GM19452 (cell line): ENCODE measurements at regions not wholly inside any gene's neighbourhood (a gene's known extent, or its start where the extent isn't known, plus 50 kb on each side); places are given as distances from the start of the nearest gene placed in this dataset.
"Not testable (repeated sequence)": the region's sequence is repeated elsewhere in the genome, so short reads cannot be mapped to it uniquely, and the experiment has no call there.

ENCODE experiments used
- ATAC-seq: cut with Tn5 transposase; IDR thresholded peaks from one replicate; pipeline ENCODE4 v1.9.1; 2021; ENCODE audit not compliant: unreplicated experiment

DNA sequence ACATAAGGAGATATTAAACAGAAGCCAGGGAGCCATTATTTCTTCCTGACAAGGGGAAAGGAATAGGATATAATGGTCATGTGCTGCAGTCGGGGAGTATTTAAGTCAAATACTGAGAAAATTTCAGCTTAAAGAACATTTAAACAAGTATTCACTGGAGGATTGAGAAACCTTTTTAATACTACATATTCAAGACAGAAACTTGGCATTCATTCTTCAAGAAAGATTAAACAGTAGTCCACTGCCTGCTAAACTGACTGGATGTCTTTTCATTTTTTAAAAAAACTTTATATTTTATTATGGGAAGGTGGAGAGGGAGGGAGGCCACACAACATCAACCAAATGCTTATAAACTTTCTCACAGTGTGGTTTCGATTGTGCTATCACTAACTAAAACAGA lies 107.4 kb upstream of the CBLB start:
- ATAC-seq, result no peak

DNA sequence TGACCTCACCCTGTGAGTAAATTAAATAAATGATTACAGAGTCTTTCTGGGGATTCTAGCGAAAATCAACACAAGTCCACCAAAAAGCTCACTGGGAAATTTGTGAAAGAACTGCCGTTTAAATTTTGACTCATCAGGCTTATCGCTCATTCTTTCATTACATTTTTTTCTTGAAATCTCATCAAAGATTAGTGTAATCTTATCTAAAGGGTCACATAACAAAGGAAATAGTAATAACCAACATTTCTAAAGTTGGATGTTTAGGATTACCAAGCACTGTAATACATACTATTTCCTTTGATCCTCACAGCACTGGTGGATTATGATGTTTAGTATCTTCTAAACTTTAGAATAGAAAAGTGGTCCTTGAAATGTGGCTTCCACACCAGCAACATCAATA lies 111.1 kb upstream of the CBLB start:
- ATAC-seq, result no peak

DNA sequence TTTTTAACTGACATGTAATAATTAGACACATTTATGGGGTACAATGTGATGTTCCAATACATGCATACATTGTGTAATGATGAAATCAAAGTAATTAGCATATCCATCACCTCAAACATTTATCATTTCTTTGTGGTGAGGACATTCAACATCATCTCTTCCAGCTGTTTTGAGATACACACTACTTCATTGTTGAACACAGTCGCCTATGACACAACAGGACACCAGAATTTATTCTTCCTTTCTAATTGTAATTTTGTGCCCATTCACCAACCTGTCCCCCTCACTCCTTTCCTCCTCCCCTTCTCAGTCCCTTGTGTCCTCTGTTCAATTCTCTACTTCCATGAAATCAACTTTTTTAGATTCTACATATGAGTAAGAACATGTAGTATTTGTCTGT lies 113.4 kb upstream of the CBLB start:
- no peak for ATAC-seq

DNA sequence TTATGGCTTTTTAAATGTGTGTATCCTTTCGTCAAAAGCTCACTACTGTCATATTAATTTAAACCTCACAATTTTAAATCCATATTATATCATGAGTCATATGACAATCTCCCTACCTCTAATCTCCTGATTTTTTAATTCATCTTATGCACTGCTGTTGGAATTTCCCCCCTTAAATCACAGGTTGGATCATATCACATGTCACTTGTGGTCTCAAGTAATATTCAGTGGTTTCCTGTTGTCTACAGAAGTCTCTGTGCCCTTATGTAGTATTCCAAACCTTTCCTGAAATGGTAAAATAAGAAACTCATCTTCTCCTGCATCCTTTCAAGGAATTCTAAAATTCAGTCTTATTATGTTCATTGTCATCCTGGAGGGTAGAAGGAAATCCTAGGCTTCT lies 116.0 kb upstream of the CBLB start:
- no peak for ATAC-seq

DNA sequence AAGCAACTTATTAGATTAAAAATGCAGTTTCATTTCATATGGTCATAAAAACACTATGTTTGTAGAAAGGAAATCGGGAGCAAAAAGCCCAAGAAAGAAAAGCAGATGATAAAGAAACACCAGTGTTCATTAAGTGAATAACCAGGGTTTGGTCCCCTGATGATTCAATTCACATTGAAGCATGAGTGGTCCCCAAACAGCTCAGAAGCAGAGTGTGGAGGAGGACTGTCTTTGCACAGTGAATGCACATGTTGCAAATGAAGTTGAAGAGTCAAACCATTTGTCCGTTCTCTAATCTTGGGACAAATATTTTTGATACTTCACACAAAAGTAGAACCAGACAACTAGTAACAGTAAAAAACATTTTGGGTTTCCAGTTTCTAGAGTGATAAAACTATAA lies 117.5 kb upstream of the CBLB start:
- ATAC-seq, result not testable (repeated sequence)

DNA sequence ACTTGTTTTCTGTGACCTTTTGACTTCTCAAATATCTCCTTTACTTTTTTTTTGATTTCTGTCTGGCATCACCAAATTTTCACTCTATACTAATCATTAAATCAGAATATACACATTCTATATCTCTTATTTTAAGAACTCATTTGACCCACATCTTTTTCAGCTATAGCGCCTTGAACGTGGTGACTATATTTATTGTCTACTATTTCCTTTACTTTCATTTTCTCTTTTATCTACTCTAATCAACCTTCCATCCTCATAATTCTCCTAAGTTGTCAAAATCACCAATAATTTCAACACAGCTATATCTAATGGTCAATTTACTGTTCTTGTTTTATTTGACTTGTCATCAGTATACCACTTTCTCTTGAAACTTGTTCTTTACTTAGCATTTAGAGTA lies 119.0 kb upstream of the CBLB start:
- no peak for ATAC-seq

DNA sequence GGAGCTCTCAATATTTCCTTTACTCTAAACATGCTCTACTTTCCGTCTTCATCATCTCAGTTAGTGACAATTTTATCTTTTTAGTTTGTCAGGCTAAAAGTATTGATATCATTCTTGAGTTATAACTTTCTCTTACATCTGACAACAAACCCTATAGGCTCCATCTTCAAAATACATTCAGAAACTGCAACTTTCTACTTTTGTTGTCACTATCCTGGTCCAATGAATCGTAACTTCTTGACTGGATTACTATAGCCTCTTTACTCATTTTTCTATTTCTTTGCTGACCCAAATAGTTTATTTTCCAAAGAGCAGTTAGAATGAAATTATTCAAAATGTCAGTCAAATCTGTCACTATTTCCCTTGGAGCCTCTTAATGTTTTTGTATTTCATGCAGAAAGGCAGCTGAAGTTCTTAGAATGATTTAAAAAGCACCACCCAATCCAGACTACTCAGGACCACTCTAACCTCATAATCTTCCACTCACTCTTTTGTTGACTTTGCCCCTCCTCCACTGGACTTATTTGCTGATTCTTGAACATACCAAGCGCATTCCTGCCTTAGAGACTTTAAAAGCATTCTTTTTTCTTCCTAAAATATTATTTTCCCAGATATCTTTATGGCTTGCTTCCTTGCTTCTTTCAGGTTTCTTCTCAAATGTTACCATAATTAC lies 119.9 kb upstream of the CBLB start:
- no peak for ATAC-seq

DNA sequence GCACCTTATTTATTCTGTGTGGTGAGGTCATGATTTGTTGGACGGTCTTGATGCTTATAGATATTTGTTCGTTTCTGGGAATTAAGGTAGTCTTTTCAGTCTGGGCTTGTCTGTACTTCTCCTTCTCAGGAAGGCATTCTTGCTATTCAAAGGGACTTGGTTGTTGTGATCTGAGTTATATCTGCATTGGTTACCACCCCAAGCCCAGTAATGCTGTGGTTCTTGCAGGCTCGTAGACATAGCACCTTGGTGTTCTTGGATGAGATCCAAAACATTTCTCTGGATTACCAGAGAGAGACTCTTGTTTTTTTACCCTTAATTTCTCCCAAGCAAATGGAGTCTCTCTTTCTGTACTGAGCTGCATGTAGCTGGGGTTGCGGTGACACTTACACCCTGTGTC lies 128.0 kb upstream of the CBLB start:
- no peak for ATAC-seq

DNA sequence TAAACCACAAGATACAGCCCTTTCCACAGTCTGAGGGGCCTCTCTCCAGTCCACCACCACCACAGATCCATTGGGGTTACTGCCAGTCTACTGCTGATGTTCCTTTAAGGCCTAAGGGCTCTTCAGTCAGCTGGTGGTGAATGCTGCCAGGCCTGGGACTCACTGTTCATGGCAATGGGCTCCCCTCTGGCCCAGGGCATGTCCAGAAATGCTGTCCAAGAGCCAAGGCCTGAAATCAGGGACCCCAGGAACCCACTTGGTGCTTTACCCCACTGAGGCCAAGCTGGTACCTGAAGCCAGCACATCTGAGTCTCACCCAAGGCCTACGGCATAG lies 128.6 kb upstream of the CBLB start:
- ATAC-seq, result no peak

DNA sequence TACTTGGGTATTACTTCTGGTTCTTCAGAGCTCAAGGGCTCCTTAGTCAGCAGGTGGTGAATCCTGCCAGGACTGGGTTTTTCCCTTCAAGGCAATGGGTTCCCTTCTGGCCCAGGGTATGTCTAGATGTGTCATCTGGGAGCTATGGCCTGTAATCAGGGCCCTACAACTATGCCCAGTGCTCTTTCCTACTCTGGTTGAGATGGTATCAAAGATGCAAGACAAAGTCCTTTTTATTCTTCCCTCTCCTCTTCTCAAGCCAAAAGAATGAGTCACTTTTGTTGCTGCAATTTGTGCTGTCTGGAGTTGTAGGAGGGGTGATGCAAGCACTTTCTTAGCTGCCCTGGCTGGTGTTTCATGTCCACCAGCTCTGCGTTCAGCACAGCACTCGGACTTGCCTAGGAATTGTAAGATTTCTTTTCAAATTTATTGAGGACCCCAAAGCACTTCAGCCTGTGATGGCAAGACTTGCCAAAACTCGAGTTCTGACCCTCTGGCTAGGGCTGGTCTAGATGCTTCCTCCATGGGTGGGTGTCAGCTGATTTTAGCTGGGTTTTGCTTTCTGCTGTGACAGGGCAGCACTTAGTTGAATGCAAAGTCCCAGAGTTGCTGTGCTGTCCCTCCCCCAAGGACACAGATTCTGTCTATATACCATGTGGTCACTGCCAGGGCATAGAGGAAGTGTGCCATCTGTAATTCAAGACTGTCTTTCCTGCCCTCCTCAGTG lies 129.2 kb upstream of the CBLB start:
- ATAC-seq, result no peak

DNA sequence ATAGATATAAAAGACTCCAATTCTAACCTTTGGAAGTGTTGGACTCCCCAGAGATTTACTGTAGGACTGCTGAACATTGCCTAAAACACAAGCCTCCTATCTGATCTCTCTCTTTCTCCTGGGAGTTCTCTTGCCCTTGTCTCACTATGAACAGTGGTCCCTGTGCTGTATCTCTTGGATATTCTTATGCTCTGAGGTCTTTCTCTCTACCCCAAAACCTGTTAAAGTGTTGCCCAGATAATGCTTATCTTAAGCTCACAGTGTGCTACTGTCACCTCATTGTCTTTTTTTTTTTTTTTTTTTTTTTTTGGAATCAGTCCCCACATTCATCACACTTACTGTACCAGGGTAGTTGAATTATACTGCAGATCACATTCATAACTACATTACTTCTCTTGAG lies 131.0 kb upstream of the CBLB start:
- ATAC-seq, result no peak

DNA sequence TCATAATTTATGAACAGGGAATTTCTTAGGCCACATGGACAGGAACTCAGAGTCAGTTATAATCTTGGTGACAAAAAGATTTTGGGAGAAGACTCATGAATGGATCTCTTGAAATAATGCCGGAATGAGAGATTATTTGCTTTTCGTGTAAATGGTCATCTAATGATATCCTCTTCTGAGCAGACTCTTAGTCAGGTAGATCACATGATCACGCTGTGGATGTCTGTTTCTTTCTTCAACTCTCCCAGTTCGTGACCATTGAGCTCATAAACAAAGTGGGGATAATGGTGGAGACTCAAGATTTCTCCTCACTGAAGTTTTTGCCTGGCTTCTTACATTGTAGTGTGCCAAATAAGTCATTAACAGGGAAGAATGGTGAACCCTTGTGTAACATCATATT lies 133.1 kb upstream of the CBLB start:
- ATAC-seq, result no peak

DNA sequence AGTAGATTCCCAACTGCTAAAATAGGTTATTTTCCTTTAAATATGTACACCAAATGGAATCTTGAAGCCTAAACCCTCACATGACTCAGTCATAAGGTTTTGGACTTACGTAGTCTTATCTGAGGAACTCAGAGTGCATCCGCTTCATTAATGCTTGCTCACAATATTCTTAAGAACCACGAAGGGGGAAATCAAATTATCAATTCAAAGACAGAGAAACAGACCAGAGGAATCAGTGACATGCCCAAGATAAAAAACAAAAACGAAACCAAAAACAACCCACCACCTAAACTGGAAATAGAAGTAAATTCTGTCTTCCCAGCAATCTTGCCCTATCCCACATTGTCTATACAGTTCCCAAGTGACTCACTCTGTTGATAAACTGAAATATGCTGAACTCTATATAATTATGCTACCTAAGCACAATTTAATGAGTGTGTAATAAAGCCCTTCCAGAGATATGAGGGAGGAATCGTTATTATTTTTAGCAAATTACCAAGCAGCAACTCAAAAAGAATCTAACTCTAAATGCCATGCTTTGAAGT lies 135.4 kb upstream of the CBLB start:
- no peak for ATAC-seq

DNA sequence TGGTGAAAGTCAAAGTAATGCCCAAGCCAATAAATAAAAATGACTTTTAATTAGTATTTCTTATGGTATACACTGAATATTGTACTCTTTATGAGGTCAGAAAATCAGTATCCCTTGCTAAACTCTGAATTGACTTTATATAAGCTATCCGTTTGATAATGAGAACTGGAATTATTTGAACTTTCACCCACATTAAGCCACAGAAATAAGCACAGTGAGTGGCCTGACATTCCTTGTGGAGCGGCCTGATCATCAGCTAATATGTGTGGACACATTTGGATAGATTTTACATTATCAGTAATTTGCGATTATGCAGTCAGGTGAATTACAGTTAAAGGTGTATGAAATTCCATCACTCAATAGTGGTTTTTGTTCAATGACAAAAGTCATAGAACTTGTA lies 136.0 kb upstream of the CBLB start:
- no peak for ATAC-seq

DNA sequence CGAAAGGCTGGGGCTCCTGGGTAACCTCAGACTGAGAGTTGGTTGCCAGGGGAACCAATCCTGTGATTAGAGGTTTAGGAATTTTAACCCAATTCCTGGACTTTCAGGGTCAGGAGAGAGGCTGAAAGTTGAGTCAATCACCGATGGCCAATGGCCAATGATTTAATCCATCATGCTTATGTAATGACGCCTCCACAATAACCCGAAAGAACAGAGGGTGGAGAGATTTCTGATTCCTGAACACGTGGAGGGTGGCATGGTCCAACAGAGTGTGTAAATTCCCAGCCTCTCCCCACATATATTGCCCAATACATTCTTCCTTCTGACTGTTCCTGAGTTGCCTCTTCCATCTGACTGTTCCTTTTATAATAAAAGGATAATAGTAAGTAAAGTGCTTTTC lies 137.2 kb upstream of the CBLB start:
- no peak for ATAC-seq

DNA sequence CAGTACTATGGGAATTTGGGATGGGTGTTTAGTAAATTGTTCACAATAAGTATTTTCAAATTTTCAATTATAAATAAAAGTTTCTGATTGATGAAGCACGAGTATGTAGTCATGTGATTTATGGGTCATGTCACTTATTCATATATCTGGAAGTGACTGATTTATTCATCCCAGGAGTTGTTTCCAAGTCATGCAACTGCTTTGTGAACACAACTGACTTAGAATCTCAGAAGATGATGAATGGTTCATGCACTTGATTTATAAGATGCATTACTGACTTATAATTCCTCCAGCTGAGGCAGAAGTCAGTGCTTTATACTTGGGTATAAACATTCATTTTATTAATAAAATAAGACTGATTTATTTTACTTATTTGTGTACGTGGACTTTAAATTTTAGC lies 137.8 kb upstream of the CBLB start:
- ATAC-seq, result no peak

DNA sequence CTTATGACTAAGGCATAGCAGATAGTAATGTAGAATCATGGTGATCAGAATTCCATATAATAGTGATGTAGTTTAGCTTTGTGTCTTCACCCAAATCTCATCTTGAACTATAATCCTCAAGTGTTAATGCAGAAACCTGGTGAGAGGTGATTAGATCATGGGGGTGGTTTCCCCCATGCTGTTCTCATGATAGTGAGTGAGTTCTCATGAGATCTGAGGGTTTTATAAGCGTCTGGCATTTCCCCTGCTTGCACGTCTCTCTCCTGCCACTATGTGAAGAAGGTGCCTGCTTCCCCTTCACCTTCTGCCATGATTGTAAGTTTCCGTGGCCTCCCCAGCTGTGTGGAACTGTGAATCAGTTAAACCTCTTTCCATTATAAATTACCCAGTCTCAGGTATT lies 138.7 kb upstream of the CBLB start:
- ATAC-seq, result no peak

DNA sequence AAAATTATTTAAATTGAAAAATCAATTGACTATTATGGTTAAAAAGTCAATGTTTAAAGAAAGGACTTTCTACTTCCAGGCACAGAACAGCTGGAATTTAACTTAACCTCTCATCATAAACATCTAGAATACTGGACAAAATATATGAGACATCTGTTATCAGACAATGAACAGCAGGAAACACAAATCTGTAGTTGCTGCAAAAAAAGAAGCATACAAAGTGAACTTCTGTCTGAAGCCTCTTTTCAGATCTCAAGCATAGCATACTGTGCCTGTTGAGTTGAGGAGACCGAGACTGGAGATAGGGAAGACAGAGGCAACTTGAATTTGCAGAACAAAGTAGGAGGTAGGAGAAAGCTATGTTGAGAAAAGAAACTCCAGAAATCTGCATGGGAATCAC lies 140.0 kb upstream of the CBLB start:
- ATAC-seq, result no peak

DNA sequence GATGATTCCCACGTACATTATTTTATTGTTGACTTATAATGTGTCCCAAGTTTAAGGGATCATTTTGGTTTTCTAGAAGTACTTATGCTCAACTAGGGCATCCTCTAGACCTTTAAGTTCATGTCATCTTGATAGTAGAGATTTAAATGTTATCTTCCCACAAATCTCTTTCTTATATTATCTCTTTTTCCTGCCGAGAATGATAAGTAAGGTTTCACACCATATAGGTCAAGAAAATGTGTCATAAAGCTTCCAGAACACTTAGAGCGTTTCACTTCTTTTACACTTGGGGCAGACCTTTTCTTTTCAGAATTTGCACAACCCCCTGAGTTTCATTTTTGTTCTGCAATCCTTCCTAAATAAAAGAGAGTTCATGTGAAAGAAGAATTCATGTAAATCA lies 142.0 kb upstream of the CBLB start:
- no peak for ATAC-seq

DNA sequence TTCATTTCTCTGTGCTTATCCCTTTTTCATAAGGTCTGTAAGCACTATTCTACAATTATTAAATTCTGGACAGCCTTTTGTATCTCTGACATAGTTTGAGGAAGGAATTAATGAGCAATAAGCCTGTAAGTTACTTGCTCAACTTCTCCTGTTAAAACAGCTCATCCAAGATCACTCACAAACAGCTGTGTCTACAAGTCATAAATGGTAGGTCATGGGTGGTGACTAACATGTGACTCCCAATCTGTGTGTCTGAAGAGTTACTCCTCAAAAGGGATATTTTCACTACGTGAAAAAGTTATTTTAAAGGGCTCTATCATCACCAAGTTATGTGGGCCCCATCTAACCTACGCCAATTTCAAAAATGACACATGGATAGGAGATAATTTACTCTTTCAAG lies 145.2 kb upstream of the CBLB start:
- no peak for ATAC-seq

DNA sequence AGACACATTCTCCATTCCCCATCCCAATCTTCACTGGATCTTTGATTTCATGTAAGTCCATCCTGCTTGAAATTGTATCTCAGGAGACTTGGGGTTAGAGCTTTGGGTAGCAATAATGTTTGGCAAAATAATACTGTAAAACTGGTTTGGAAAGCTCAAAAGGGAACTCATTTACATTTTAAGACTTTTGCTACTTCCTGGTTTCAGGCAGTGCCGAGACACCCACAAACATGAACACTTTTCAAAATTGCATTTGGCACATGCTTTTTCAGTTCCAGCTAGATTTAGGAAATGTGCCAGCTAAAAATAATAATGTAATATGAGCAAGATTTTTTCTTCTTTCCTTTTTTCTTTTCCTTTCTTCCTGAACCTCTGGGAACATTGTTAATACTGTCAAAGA lies 145.7 kb upstream of the CBLB start:
- ATAC-seq, result no peak

DNA sequence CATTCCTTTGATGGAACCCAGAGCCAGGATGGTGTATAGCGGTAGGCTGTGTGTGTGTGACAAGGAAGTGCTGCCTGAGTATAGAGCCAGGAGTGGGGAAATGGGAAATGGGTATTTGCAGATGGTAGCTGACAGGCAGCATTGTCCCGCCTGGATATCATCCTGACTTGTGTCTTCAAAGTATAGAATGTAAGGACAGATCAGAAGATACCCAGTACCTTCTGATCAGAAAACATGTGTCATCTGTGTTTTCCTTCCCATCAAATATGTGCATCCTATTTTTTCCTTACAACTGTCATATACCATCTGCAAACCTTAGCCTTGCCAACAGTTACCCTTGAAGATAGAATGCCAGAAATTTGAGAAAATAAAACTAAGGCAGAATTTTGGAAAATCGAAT lies 146.2 kb upstream of the CBLB start:
- no peak for ATAC-seq

DNA sequence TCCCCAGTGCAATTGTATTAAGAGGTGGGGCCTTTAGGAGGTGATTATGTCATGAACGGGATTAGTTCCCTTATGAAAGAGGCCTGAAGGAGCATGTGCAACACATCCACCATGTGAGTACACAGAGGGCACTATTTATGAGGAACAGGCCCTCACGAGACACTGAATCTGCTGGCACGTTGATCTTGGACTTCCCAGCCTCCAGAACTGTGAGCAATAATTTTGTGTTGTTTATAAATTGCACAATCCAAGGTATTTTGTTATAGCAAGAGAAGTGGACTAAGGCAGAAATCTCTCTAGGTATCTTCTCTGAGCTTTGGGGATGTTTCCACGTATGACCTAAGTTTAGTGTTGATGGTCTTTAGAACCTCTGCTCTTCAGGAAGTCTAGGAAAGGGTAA lies 149.3 kb upstream of the CBLB start:
- ATAC-seq, result no peak
